GM18858 (cell line): ENCODE measurements at regions not wholly inside any gene's neighbourhood (a gene's known extent, or its start where the extent isn't known, plus 50 kb on each side); places are given as distances from the start of the nearest gene placed in this dataset.

ENCODE experiments used
- ATAC-seq: cut with Tn5 transposase; IDR thresholded peaks from one replicate; pipeline ENCODE4 v1.9.1; 2021; ENCODE audit not compliant: unreplicated experiment

GRCh38 chr6:21375151-21376116, 218.1 kb upstream of the SOX4 start:
- no peak for ATAC-seq

- no peak for ATAC-seq
Measured at GRCh38 chr6:21377356-21377755, 216.2 kb upstream of the SOX4 start.

- no peak for ATAC-seq
Measured at GRCh38 chr6:21381331-21381963, 212.1 kb upstream of the SOX4 start.

- no peak for ATAC-seq
Measured at GRCh38 chr6:21382821-21383449, 210.6 kb upstream of the SOX4 start.

- no peak for ATAC-seq
Measured at GRCh38 chr6:21383450-21384085, 210.0 kb upstream of the SOX4 start.

- no peak for ATAC-seq
Measured at GRCh38 chr6:21384216-21384615, 209.3 kb upstream of the SOX4 start.

- ATAC-seq: no peak
Measured at GRCh38 chr6:21386744-21387143, 206.8 kb upstream of the SOX4 start.

- ATAC-seq: no peak
Measured at GRCh38 chr6:21390532-21391213, 202.9 kb upstream of the SOX4 start.

GRCh38 chr6:21392177-21392576, 201.4 kb upstream of the SOX4 start:
- ATAC-seq: no peak

- no peak for ATAC-seq
Measured at GRCh38 chr6:21393441-21394165, 199.9 kb upstream of the SOX4 start.

GRCh38 chr6:21395121-21395520, 198.4 kb upstream of the SOX4 start:
- ATAC-seq: no peak

- no peak for ATAC-seq
Measured at GRCh38 chr6:21396313-21396712, 197.2 kb upstream of the SOX4 start.

- no peak for ATAC-seq
Measured at GRCh38 chr6:21398741-21399325, 194.7 kb upstream of the SOX4 start.

- no peak for ATAC-seq
Measured at GRCh38 chr6:21402368-21402767, 191.2 kb upstream of the SOX4 start.

GRCh38 chr6:21404577-21404976, 189.0 kb upstream of the SOX4 start:
- ATAC-seq: no peak

- no peak for ATAC-seq
Measured at GRCh38 chr6:21406316-21406715, 187.2 kb upstream of the SOX4 start.

GRCh38 chr6:21409231-21409630, 184.3 kb upstream of the SOX4 start:
- ATAC-seq: no peak

GRCh38 chr6:21413428-21413827, 180.1 kb upstream of the SOX4 start:
- ATAC-seq: no peak

- no peak for ATAC-seq
Measured at GRCh38 chr6:21414065-21414464, 179.5 kb upstream of the SOX4 start.
